DOHH2 (cell line): ENCODE measurements at regions not wholly inside any gene's neighbourhood (a gene's known extent, or its start where the extent isn't known, plus 50 kb on each side); places are given as distances from the start of the nearest gene placed in this dataset.

Source experiments
- H3F3A ChIP-seq: fragments of 200-600 bp; sonication (generic), shearing (Covaris generic); 2 replicates; pipeline ENCODE4 v1.6.0; 2016; ENCODE audit warnings: antibody characterized with exemption, mild to moderate bottlenecking; ENCODE audit not compliant: control insufficient read depth, insufficient read depth
- H3K27ac ChIP-seq: fragments of 200-600 bp; sonication (generic); 2 replicates; pipeline ENCODE4 v1.5.1; 2014; ENCODE audit warnings: low read depth, mild to moderate bottlenecking, low read length, moderate library complexity
- H3K27me3 ChIP-seq: fragments of 200-600 bp; sonication (generic); 2 replicates; pipeline ENCODE4 v1.6.1; 2014; ENCODE audit warnings: mild to moderate bottlenecking, low read length, mixed read lengths; ENCODE audit not compliant: control insufficient read depth
- H3K36me3 ChIP-seq: fragments of 200-600 bp; sonication (generic); 2 replicates; pipeline ENCODE4 v1.6.1; 2014; ENCODE audit warnings: mild to moderate bottlenecking, low read length, moderate library complexity, mixed read lengths; ENCODE audit not compliant: control insufficient read depth
- H3K4me1 ChIP-seq: fragments of 200-600 bp; sonication (generic); 2 replicates; pipeline ENCODE4 v1.6.1; 2014; ENCODE audit warnings: mild to moderate bottlenecking, low read length, mixed read lengths; ENCODE audit not compliant: control insufficient read depth
- H3K4me2 ChIP-seq: fragments of 200-600 bp; sonication (generic); 2 replicates; pipeline ENCODE4 v1.6.0; 2014; ENCODE audit warnings: mild to moderate bottlenecking, low read length, moderate library complexity
- H3K4me3 ChIP-seq: fragments of 200-600 bp; sonication (generic); 2 replicates; pipeline ENCODE4 v1.5.1; 2014; ENCODE audit warnings: mild to moderate bottlenecking, low read length, mixed read lengths
- H3K79me2 ChIP-seq: fragments of 200-600 bp; sonication (generic); 2 replicates; pipeline ENCODE4 v1.6.1; 2014; ENCODE audit warnings: mild to moderate bottlenecking, low read length, mixed read lengths; ENCODE audit not compliant: control insufficient read depth
- H3K9me2 ChIP-seq: fragments of 200-600 bp; sonication (generic); replicated peaks from 2 replicates; pipeline ENCODE4 v1.6.1; 2014; ENCODE audit warnings: mild to moderate bottlenecking, low read length, mixed read lengths; ENCODE audit not compliant: control insufficient read depth
- H3K9me3 ChIP-seq: fragments of 200-600 bp; sonication (generic); 2 replicates; pipeline ENCODE4 v1.6.1; 2014; ENCODE audit warnings: antibody characterized with exemption, low read length, mixed read lengths; ENCODE audit not compliant: control insufficient read depth, insufficient read depth
- H4K20me1 ChIP-seq: fragments of 200-600 bp; sonication (generic); 2 replicates; pipeline ENCODE4 v1.6.0; 2014; ENCODE audit warnings: low read depth, mild to moderate bottlenecking, antibody characterized with exemption, low read length, moderate library complexity; ENCODE audit not compliant: control insufficient read depth, insufficient read depth
- EZH2phosphoT487 ChIP-seq: fragments of 200-600 bp; sonication (generic); IDR thresholded peaks from 2 replicates; pipeline ENCODE4 v1.6.1; 2017; ENCODE audit warnings: borderline replicate concordance, mild to moderate bottlenecking, antibody characterized with exemption, low read length, moderate library complexity, mixed read lengths
- TF ChIP-seq, protein P1 (sequence below): fragments of 200-600 bp; sonication (generic); IDR thresholded peaks from one replicate; pipeline ENCODE4 v1.5.1; 2014; ENCODE audit warnings: antibody characterized with exemption, mild to moderate bottlenecking, low read depth, low read length; ENCODE audit not compliant: poor library complexity, severe bottlenecking

DNA sequence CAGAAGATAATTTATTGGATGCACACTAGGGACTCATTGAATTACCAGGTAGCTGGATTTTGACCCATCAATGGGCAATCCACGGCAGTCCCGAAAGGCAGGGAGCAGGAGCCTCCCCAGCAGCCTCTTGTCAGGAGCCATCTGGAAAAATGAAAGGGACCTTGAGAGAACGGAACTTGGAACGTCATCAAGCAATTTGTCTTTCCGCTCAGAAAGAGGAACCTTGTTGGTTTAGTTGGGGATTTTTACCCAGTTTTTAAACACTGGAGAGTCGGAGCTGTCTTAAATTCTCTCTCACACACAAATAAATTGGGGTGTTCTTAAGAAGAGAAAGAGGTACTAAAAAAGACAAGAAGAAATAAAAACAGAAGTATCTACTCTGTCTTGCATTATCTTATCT is 1351.7 kb upstream of the TMEM132C start:
- TF ChIP-seq, protein P1, sequence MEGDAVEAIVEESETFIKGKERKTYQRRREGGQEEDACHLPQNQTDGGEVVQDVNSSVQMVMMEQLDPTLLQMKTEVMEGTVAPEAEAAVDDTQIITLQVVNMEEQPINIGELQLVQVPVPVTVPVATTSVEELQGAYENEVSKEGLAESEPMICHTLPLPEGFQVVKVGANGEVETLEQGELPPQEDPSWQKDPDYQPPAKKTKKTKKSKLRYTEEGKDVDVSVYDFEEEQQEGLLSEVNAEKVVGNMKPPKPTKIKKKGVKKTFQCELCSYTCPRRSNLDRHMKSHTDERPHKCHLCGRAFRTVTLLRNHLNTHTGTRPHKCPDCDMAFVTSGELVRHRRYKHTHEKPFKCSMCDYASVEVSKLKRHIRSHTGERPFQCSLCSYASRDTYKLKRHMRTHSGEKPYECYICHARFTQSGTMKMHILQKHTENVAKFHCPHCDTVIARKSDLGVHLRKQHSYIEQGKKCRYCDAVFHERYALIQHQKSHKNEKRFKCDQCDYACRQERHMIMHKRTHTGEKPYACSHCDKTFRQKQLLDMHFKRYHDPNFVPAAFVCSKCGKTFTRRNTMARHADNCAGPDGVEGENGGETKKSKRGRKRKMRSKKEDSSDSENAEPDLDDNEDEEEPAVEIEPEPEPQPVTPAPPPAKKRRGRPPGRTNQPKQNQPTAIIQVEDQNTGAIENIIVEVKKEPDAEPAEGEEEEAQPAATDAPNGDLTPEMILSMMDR = no peak
- TF ChIP-seq EZH2phosphoT487 = no peak

DNA sequence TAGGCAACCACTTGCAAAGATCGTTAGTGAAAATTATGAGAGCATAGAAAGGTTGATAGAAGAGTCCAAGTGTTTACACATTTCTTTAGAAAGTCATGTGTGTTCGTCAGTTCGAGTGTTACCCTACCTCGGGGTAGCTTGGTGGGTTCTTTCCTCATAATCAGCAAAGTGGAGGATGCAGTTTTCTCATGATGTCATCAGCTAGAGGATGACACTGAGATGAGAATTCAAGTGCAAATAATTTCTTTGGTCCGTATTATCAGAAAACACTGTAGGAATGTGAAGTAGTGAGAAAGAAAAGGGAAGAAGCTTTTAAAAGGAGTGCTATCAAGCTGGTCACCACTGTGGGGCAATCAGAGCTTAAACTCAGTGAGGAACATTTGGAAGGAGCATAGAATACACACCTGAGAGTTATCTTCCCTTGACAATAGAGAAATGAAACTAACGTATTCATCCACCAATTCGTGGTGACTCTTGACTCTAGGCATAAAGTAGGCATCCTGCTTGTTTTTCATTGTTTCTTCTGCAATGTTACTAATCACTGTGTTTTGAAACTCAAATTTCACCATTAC is 1340.9 kb upstream of the TMEM132C start:
- Histone ChIP-seq H3K4me3 (no peak overlapping the region), H3K4me2 (no peak overlapping the region), H3K27me3 (no peaks in the 10 kb centered on the region), H4K20me1 (no peaks in the 10 kb centered on the region), H3K4me1 (no peaks in the 10 kb centered on the region), H3K9me3 (no peaks in the 10 kb centered on the region), H3K27ac (no peak overlapping the region), H3F3A (no peaks in the 10 kb centered on the region), H3K9me2 (no peaks in the 10 kb centered on the region), H3K79me2 (no peaks in the 10 kb centered on the region), H3K36me3 (no peaks in the 10 kb centered on the region)
- TF ChIP-seq, protein P1 = no peak
- no peak for TF ChIP-seq EZH2phosphoT487

More for the DNA sequence above, 1351.7 kb upstream of the TMEM132C start:
- Histone ChIP-seq H3K4me2 (no peak overlapping the region), H3K27me3 (no peaks in the 10 kb centered on the region), H3K4me3 (no peak overlapping the region), H4K20me1 (no peaks in the 10 kb centered on the region), H3K9me3 (0 out of 2 replicates have a peak, but pooled peaks cover 3% of the 10 kb centered on the region), H3K4me1 (no peaks in the 10 kb centered on the region), H3K27ac (no peak overlapping the region), H3F3A (no peaks in the 10 kb centered on the region), H3K79me2 (no peaks in the 10 kb centered on the region), H3K36me3 (no peaks in the 10 kb centered on the region), H3K9me2 (no peaks in the 10 kb centered on the region)

DNA sequence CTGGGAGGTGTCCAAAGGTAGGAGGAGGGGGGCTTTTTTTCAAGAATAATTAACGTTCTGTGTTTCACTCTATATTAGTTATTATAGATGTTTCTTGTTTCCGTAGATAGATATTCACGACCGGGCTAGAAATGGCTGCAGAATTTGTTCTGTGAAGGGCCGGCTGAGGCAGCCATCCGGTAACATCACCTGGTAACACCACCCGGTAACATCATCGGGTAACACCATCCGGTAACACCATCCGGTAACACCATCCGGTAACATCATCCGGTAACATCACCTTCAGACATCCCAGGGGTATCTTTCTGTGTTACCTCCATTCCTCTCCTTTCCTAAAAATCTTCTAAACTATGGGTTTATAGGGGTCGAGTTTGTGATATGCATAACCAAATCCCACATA is 1336.7 kb upstream of the TMEM132C start:
- no peak overlapping the region for H3K27ac ChIP-seq
- H3K9me2 ChIP-seq = no peaks in the 10 kb centered on the region
- no peaks in the 10 kb centered on the region for H3K27me3 ChIP-seq
- no peaks in the 10 kb centered on the region for H3K9me3 ChIP-seq
- H4K20me1 ChIP-seq = no peaks in the 10 kb centered on the region
- no peaks in the 10 kb centered on the region for H3K36me3 ChIP-seq
- TF ChIP-seq EZH2phosphoT487 = no peak
- TF ChIP-seq, protein P1 = no peak
- H3K4me1 ChIP-seq = no peaks in the 10 kb centered on the region
- no peaks in the 10 kb centered on the region for H3F3A ChIP-seq
- no peaks in the 10 kb centered on the region for H3K79me2 ChIP-seq
- no peak overlapping the region for H3K4me3 ChIP-seq
- no peak overlapping the region for H3K4me2 ChIP-seq
